Spinal cord (tissue), 9 donors: ENCODE measurements at regions not wholly inside any gene's neighbourhood (a gene's known extent, or its start where the extent isn't known, plus 50 kb on each side); places are given as distances from the start of the nearest gene placed in this dataset.
A peak's percentile ranks its signal among the peaks of the same experiment; 100 is the strongest.
"Not testable (repeated sequence)": the region's sequence is repeated elsewhere in the genome, so short reads cannot be mapped to it uniquely, and the experiment has no call there.

ENCODE experiments used
- DNase-seq, 6 donors: peaks; one replicate each; pipeline versions ENCODE4 v3.0.0 to v3.0.0-alpha.2; 2013 to 2015; ENCODE audit warnings: low spot score in 6 of 6, low read depth in 4 of 6
- H3K27ac ChIP-seq: one replicate; pipeline ENCODE4 v1.5.1; 2013; ENCODE audit warnings: low read depth, low read length, control low read depth
- H3K27me3 ChIP-seq: one replicate; pipeline ENCODE4 v1.6.1; 2013; ENCODE audit warnings: low read length; ENCODE audit not compliant: control insufficient read depth, insufficient read depth
- H3K36me3 ChIP-seq: one replicate; pipeline ENCODE4 v1.6.1; 2013; ENCODE audit warnings: low read length; ENCODE audit not compliant: control insufficient read depth, insufficient read depth
- H3K4me1 ChIP-seq: one replicate; pipeline ENCODE4 v1.6.1; 2013; ENCODE audit warnings: low read length; ENCODE audit not compliant: control insufficient read depth, insufficient read depth
- H3K4me3 ChIP-seq: one replicate; pipeline ENCODE4 v1.5.1; 2013; ENCODE audit warnings: low read depth, low read length, control low read depth
- H3K9me3 ChIP-seq: one replicate; pipeline ENCODE4 v1.6.1; 2013; ENCODE audit warnings: low read length; ENCODE audit not compliant: control insufficient read depth, insufficient read depth
- WGBS: methylation state at CpG from one replicate; pipeline ENCODE4 v1.1.5; 2013; ENCODE audit warnings: missing lambda C conversion rate; ENCODE audit not compliant: insufficient coverage; 5-methylcytosine and 5-hydroxymethylcytosine counted together
- donor health status: healthy.

DNA sequence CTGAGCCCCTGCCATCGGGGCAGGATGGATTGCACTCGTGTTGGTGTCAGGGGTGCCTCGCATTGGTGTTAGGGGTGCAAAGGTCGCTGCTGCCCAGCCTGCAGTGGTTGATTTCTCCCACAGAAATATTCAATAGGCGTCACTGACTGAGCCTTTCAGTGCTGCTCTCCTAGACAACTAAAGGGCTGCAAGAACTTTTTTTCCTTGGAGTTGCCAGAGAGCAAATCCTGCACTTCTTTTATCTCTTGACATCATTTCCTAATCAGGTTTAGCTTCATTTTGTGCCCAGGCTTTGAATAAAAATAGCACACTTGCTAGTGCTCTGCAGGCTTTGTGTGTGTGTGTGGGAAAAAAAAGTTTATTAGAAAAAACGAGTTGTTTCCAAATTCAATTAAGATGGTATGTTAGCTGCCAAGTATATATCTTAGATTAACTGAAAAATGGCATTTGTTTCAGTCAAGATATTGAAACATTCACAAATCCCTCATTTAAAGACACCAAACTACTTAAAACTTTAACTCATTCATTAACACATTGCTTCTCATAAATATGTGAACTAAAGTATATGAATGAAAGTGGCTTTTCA lies 125.6 kb downstream of the SOCS6 start:
- no peaks in the 10 kb centered on the region for H3K4me1 ChIP-seq
- H3K36me3 ChIP-seq = no peaks in the 10 kb centered on the region
- H3K4me3 ChIP-seq = no peak overlapping the region
- WGBS = 42% methylated on average over 3 of the region's 6 CpGs
- DNase-seq = peak in 2 of 6 donors; percentile 9 to 41
- H3K27ac ChIP-seq = no peak overlapping the region
- no peaks in the 10 kb centered on the region for H3K27me3 ChIP-seq
- no peaks in the 10 kb centered on the region for H3K9me3 ChIP-seq

DNA sequence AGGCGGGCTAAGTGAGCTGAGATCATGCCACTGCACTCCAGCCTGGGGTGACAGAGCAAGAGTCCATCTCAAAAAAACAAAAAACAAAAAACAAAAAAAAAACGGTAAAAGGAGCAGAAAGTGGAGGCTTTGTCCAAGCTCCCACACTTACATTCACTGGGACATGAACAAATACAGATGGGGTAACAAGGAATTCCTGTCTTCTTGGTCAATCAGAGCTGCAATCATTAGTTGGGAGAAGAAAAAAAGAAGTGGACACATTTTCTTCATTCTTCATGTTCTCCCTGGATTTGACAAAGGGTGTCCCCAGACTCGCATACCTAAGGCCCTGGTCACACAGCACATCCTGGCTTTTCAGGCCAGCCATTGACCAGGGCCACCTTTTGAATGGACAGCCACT lies 124.6 kb downstream of the SOCS6 start:
- Histone ChIP-seq H3K36me3 (no peaks in the 10 kb centered on the region), H3K27me3 (no peaks in the 10 kb centered on the region), H3K27ac (no peak overlapping the region), H3K9me3 (no peaks in the 10 kb centered on the region), H3K4me1 (no peaks in the 10 kb centered on the region), H3K4me3 (no peak overlapping the region)
- WGBS = 100% methylated on average over 2 of the region's 3 CpGs
- no peak for DNase-seq

DNA sequence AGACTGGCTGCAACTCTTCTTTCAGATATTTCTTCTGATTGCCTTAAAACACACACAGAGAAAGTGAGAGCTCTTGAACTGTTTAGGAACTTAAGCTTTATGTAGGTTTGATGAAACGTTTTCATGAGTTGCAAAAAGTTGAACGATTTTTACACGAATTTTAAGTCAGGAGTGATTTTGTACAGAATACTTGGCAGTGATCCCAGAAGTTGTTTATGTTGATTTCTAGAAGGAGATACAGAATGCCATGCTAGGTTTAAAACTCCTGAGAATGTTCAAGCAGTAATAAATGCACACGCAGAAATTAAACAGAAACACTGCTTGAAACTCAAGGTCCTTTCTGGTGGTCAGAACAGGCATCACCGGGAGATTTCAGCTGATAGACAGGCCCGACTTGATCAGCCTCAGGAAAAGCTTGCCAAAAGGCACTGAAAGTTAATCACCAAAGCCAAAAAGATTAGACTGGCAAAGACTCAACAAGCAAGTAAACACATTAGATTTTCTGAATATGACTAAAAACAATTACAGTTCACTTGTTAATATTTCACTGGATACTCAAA lies 123.1 kb downstream of the SOCS6 start:
- peak in 3 of 6 donors; percentile 12 to 50 (median 38) for DNase-seq
- Histone ChIP-seq H3K9me3 (no peaks in the 10 kb centered on the region), H3K4me3 (no peak overlapping the region), H3K4me1 (no peaks in the 10 kb centered on the region), H3K36me3 (no peaks in the 10 kb centered on the region), H3K27me3 (no peaks in the 10 kb centered on the region), H3K27ac (no peak overlapping the region)
- WGBS = 76% methylated on average over 6 of the region's 6 CpGs

DNA sequence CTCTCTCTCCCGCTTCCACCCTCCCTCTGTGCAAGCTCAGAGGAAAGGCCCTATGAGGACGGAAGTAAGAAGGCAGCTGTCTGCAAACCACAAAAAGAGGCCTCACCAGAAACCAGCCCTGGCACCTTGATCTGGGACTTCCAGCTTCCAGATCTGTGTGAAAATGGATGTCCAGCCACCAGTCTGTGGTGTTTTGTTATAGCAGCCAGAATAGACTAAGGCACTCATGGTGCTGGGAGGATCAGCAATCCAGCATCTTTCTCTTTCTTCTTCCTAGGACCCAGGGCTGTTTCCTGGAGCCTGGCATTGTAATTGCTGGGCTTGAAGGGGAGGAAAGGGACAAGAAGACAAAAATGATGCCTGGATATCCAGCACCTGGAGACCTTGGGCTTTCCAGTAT lies 122.5 kb downstream of the SOCS6 start:
- Histone ChIP-seq H3K4me3 (no peak overlapping the region), H3K36me3 (no peaks in the 10 kb centered on the region), H3K27me3 (no peaks in the 10 kb centered on the region), H3K27ac (no peak overlapping the region), H3K4me1 (no peaks in the 10 kb centered on the region), H3K9me3 (no peaks in the 10 kb centered on the region)
- 100% methylated on average over 1 of the region's 2 CpGs for WGBS
- no peak for DNase-seq

DNA sequence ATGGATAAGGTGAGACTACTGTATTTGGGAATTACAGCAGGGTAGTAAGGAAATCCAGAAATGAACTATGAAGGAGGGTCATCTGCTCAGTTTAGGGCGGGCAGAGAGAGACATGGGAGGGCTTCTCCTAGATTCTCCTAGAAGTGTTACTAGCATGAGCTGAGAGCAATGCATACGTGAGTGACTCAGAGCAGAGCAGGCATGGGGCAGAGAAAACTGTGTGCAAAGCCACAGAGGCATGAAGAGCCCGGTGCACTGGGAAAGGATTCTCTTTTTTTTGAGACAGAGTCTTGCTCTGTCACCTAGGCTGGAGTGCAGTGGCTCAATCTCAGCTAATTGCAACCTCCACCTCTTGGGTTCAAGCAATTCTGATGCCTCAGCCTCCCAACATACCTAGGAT lies 116.2 kb downstream of the SOCS6 start:
- no peak overlapping the region for H3K27ac ChIP-seq
- H3K36me3 ChIP-seq = no peaks in the 10 kb centered on the region
- H3K4me1 ChIP-seq = no peaks in the 10 kb centered on the region
- no peak for DNase-seq
- no peaks in the 10 kb centered on the region for H3K9me3 ChIP-seq
- H3K27me3 ChIP-seq = no peaks in the 10 kb centered on the region
- 88% methylated on average over 3 of the region's 3 CpGs for WGBS
- no peak overlapping the region for H3K4me3 ChIP-seq

DNA sequence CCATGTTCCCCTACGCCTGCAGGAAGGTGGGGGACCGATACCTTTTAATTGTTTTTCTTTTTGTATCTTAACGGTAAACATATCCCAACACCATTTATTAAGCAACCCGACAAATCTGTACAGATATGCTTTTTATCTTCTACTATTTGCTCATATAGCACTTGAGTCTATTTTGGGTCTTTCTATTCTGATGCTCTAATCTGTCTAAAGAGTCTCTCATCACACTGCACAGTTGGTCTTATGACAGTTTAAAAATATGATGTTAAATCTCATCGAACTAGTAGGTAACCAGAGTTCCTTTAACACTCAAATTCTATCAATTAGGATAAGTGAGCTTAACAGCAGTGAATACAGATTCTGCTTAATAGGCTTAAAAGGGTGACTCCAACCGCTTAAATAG lies 111.6 kb downstream of the SOCS6 start:
- Histone ChIP-seq H3K27me3 (no peaks in the 10 kb centered on the region), H3K4me1 (no peaks in the 10 kb centered on the region), H3K4me3 (no peak overlapping the region), H3K9me3 (no peaks in the 10 kb centered on the region), H3K27ac (no peak overlapping the region), H3K36me3 (no peaks in the 10 kb centered on the region)
- WGBS = 67% methylated on average over 3 of the region's 6 CpGs
- DNase-seq = no peak

DNA sequence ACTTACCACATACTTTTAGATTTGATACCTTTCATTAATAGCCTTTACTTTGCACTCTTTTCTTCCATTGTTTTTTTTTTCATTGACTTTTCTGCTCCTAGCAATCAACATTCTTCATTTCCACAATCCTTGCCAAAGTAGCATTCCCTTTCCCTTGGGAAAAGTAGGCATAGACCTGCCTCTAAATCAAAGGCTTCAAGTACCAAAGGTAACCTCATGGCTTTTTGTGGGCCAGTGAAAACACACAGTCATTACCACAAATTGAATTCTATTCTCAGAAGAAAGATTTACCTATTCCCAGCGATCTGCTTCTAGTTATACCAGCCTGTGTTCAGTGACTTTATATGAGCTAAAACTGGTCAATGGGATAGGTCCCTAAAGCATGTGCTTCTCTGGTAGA lies 109.2 kb downstream of the SOCS6 start:
- H3K27ac ChIP-seq = no peak overlapping the region
- H3K36me3 ChIP-seq = no peaks in the 10 kb centered on the region
- H3K4me3 ChIP-seq = no peak overlapping the region
- no CpG with 5 or more reads among the region's 1 CpG for WGBS
- no peaks in the 10 kb centered on the region for H3K27me3 ChIP-seq
- H3K9me3 ChIP-seq = no peaks in the 10 kb centered on the region
- DNase-seq = no peak
- H3K4me1 ChIP-seq = no peaks in the 10 kb centered on the region

DNA sequence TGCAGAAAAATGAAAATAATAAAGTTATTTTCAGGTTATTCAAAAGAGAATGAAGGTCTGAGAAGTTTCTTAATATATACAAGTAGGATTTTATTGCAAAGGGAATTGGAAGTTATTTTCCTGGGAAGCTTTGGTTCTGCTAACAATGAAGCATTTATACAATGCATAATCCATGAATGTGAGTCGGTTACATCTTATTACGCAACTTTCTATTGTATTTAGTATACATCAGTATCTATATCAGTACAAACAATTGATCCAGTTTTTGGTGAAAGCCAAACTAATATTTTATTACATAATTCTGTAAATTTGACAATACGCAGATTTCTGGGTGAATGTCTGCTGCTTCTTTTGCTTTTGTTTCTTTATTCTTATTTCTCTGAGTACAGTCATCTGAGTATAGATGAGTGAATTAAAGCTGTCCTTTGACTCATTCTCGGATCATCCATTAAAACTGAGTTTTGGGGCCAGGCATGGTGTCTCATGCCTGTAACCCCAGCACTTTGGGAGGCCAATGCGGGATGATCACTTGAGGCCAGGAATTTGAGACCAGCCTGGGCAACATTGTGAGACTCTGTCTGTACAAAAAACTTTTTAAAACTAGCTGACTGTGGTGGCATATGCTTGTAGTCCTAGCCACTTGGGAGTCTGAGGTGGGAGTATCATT lies 108.5 kb downstream of the SOCS6 start:
- Histone ChIP-seq H3K4me3 (no peak overlapping the region), H3K9me3 (no peaks in the 10 kb centered on the region), H3K27ac (no peak overlapping the region), H3K36me3 (no peaks in the 10 kb centered on the region), H3K4me1 (no peaks in the 10 kb centered on the region), H3K27me3 (no peaks in the 10 kb centered on the region)
- 89% methylated on average over 2 of the region's 5 CpGs for WGBS
- no peak for DNase-seq

DNA sequence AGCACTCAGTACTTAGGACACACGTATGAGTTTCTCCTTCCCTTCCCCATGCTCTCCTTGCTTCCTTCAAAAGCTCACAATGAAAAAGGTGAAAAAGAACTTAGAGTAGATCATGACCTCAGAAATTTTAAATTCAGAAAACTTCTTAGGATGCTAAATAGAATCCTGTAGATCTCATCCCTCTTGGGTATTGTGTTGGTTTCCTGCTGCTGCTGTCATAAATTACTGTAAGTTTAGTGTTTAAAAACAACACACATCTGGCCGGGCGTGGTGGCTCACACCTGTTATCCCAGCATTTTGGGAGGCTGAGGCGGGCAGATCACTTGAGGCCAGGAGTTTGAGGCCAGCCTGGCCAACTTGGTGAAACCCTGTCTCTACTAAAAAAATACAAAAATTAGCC lies 106.9 kb downstream of the SOCS6 start:
- not testable (repeated sequence) for H3K27me3 ChIP-seq, H3K36me3 ChIP-seq, H3K9me3 ChIP-seq, H3K4me3 ChIP-seq, H3K4me1 ChIP-seq, DNase-seq, H3K27ac ChIP-seq
- WGBS = 67% methylated on average over 4 of the region's 4 CpGs

DNA sequence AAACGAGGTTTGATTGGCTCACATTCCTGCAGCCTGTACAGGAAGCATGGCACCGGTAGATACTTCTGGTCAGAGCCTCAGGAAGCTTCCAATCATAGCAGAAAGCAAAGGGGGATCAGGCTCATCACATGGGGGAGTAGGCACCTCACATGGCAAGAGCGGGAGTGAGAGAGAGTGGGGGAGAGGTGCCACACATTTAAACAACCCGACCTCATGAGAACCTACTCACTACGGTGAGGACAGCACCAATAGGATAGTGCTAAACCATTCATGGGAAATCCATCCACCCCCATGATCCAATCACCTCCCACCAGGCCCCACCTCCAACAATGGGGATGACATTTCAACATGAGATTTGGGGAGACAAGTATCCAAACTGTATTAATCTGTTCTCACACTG lies 105.8 kb downstream of the SOCS6 start:
- Histone ChIP-seq H3K4me1 (no peaks in the 10 kb centered on the region), H3K27me3 (no peaks in the 10 kb centered on the region), H3K9me3 (no peaks in the 10 kb centered on the region), H3K4me3 (no peak overlapping the region), H3K36me3 (no peaks in the 10 kb centered on the region), H3K27ac (no peak overlapping the region)
- DNase-seq = no peak
- WGBS = 100% methylated on average over 2 of the region's 5 CpGs
